ENCODE measurements at regions not wholly inside any gene's neighbourhood (a gene's known extent, or its start where the extent isn't known, plus 50 kb on each side); places are given as distances from the start of the nearest gene placed in this dataset.

DNA sequence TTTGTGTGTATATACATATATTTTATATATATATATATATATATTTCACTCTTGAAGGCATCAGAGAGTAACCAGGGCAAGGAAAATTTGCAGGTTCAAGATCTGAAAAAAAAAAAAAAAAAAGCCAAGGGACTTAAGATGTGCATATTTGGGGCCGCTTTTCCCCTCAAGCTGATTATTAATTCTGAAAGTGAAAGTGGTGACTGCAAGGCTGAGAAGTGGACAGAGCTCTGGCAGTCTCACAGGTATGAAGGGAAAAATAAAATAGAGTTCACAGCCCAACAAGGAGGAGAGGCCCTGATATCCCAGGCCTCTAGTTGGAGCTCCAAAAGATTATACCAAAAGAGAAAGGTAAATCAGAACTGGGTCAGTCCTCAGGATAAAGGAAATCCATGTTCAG lies 234.4 kb upstream of the GAS1 start:
- TF ChIP-seq CTCF (conservative IDR thresholded peaks at IDR 0.05; ENCODE audit: low read depth in 2 of 2) (no peak), POLR2AphosphoS5 (IDR thresholded peaks at IDR 0.05; ENCODE audit: low read depth) (no peak), CREB1 (CRISPR knock-in tag; IDR thresholded peaks at IDR 0.05; ENCODE audit: low read depth) (no peak), EZH2phosphoT487 (IDR thresholded peaks at IDR 0.05; ENCODE audit: unreplicated experiment) (no peak), REST (IDR thresholded peaks at IDR 0.05; ENCODE audit: unreplicated experiment) (no peak), EZH2 (IDR thresholded peaks at IDR 0.05; ENCODE audit: low read depth, unreplicated experiment) (no peak), ZNF331 (CRISPR knock-in tag; IDR thresholded peaks at IDR 0.05; ENCODE audit: low read depth) (no peak)
